Common myeloid progenitor, CD34-positive (primary cell): ENCODE measurements at regions not wholly inside any gene's neighbourhood (a gene's known extent, or its start where the extent isn't known, plus 50 kb on each side); places are given as distances from the start of the nearest gene placed in this dataset.
A peak's percentile ranks its signal among the peaks of the same experiment; 100 is the strongest.

ENCODE experiments used
- CTCF ChIA-PET: fragments of 350-600 bp; sonication (Branson Sonifier 250); formaldehyde crosslinking; loops from one replicate; lab custom pipeline; 2021; ENCODE audit warnings: antibody characterized with exemption; lab: Charles Lee
- POLR2A ChIA-PET: fragments of 350-600 bp; sonication (Branson Sonifier 250); formaldehyde crosslinking; loops from one replicate; lab custom pipeline; 2021; ENCODE audit warnings: antibody characterized with exemption; lab: Charles Lee
- DNase-seq, 3 donors: peaks; one replicate each; pipeline versions ENCODE4 v3.0.0 to v3.0.0-alpha.2; 2013
- H3K27ac ChIP-seq, 2 experiments: 1 replicate in 1 of 2; 2 replicates in 1 of 2; pipeline ENCODE4 v1.7.0; 2013; ENCODE audit warnings: inconsistent platforms in 2 of 2, low read length in 2 of 2, mild to moderate bottlenecking in 2 of 2, low read depth in 1 of 2, moderate library complexity in 1 of 2; ENCODE audit not compliant: severe bottlenecking in 2 of 2, insufficient read depth in 1 of 2, poor library complexity in 1 of 2
- H3K27me3 ChIP-seq, 5 experiments: replicated peaks in 2 of 5; 1 replicate in 3 of 5; 2 replicates in 2 of 5; pipeline versions ENCODE4 v1.6.1 to v1.7.0; 2013; ENCODE audit warnings: low read length in 4 of 5, mild to moderate bottlenecking in 2 of 5, moderate library complexity in 2 of 5, inconsistent platforms in 1 of 5; ENCODE audit not compliant: insufficient read depth in 5 of 5, control insufficient read depth in 4 of 5
- H3K36me3 ChIP-seq, 4 experiments: 1 replicate in 2 of 4; 2 replicates in 2 of 4; pipeline versions ENCODE4 v1.6.1 to v1.7.0; 2013; ENCODE audit warnings: low read length in 3 of 4, control low read depth in 1 of 4, mild to moderate bottlenecking in 1 of 4; ENCODE audit not compliant: control insufficient read depth in 4 of 4, insufficient read depth in 4 of 4
- H3K4me1 ChIP-seq, 4 experiments: 1 replicate in 3 of 4; 2 replicates in 1 of 4; pipeline versions ENCODE4 v1.6.1 to v1.7.1; 2013; ENCODE audit warnings: low read length in 3 of 4, mild to moderate bottlenecking in 3 of 4, control low read depth in 1 of 4, inconsistent platforms in 1 of 4, moderate library complexity in 1 of 4; ENCODE audit not compliant: control insufficient read depth in 4 of 4, insufficient read depth in 4 of 4; ENCODE audit errors: control extremely low read depth in 1 of 4
- H3K4me3 ChIP-seq, 7 experiments: 1 replicate in 4 of 7; 2 replicates in 3 of 7; pipeline versions ENCODE4 v1.5.1 to v1.7.0; 2013; ENCODE audit warnings: mild to moderate bottlenecking in 7 of 7, low read length in 6 of 7, moderate library complexity in 6 of 7, inconsistent platforms in 2 of 7, low read depth in 2 of 7, control low read depth in 1 of 7; ENCODE audit not compliant: insufficient read depth in 4 of 7, control insufficient read depth in 1 of 7; ENCODE audit errors: extremely low read depth in 1 of 7
- H3K9me3 ChIP-seq, 5 experiments: 1 replicate in 4 of 5; 2 replicates in 1 of 5; pipeline versions ENCODE4 v1.6.1 to v1.7.1; 2013; ENCODE audit warnings: low read length in 4 of 5, mild to moderate bottlenecking in 2 of 5, inconsistent platforms in 1 of 5, low read depth in 1 of 5, moderate library complexity in 1 of 5; ENCODE audit not compliant: control insufficient read depth in 4 of 5, insufficient read depth in 2 of 5; ENCODE audit errors: control extremely low read depth in 1 of 5
- WGBS: methylation state at CpG from one replicate; pipeline ENCODE4 v1.1.5; 2013; ENCODE audit not compliant: insufficient coverage; 5-methylcytosine and 5-hydroxymethylcytosine counted together

DNA sequence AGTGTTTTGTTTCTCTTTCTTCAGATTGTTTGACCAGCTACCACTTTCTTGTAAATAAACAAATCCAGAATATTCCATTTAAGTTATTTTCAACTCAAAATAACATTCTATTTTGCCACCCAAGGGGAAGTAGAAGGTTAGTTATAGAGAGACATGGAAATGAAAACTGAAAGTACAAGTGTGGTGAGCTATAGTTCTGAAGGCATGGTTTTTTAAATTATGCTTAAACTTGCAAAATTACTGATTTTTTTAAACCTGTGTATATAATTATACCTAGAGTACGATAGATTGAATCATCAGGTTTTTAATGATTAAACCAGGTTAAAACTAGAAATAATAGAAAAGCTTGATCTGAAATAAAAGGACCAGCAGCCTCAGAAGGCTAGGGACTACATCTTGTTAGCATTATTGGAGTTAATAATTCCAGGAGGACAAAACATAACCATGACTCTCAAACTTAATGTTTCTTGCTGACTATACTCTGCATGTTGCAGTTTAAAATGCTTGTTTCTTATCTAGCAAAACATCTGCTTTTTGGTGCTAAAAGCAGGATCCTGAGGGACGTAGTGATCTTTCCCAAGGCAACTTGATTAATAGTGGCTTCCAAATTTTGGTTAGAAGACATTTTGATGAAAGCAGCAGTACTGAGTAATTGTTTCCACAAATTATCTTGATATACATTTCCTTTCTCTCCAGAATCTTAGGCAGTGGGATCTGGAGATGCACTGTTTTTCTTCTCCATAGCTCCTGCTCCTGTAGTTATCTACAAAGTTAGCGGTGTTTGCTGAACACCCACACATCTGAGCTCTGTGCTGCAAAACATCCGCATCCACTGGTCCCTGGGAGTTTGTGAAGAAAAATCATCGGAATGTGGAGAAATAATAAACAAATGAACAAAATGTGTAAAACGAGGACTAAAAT, 327.2 kb upstream of the PKDCC start:
- Histone ChIP-seq H3K36me3 (no peaks in the 10 kb centered on the region), H3K9me3 (no peaks in the 10 kb centered on the region), H3K4me1 (peaks cover 2 to 21% (median 12%) of the 10 kb centered on the region in 4 experiments), H3K27ac (peak overlapping the region; percentile 36 to 52), H3K4me3 (peak overlapping the region in 5 of 7 experiments; percentile 13 to 65 (median 27)), H3K27me3 (no peaks in the 10 kb centered on the region)
- CTCF ChIA-PET, result interaction anchor here (0.7 to 1.7 kb wide), 2 partner anchors 9 to 22 kb away, joined by 3 to 6 read pairs; no protein-coding TSS in a partner anchor
- 100% methylated on average over 2 of the region's 6 CpGs for WGBS
- POLR2A ChIA-PET, result no interaction called here
- peak in 2 of 3 donors; percentile 46 to 59 for DNase-seq

DNA sequence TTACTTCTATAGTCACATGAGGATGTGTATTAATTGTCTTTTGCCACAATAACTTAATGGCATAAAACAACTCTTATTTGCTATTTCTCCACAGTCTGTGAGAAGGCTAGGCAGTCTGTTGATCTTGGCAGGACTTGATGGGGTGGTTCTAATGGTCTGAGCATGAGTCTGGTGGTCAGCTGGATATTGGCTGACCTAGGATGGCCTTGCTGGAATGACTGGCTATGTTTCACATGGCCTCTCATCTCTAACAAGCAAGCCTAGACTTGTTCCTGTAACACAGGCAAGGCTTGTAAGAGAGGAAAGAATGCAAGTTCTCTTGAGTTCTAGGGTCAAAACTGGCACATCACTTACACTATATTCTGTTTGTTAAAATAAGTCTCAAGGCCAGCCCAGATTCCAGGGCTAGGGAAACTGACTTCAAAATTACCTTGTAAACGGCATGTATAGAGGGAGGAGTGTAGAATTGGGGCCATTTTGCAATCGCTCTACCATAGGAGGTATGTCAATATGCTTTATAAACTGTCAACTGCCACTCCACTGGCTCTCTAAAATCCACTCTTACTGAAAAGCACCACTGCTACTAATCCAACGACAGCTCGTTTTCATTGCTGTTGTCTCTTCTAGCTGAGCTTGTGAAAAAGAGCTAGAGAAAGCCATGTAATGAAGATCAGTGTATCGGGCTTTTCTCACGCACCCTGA, 325.0 kb upstream of the PKDCC start:
- ChIA-PET POLR2A (no interaction called here), CTCF (no interaction called here)
- peaks cover 2 to 16% (median 11%) of the 10 kb centered on the region in 4 experiments for H3K4me1 ChIP-seq
- no peaks in the 10 kb centered on the region for H3K27me3 ChIP-seq
- no peak overlapping the region for H3K4me3 ChIP-seq
- no peak for DNase-seq
- no peaks in the 10 kb centered on the region for H3K9me3 ChIP-seq
- WGBS, result 100% methylated on average over 2 of the region's 6 CpGs
- no peak overlapping the region for H3K27ac ChIP-seq
- H3K36me3 ChIP-seq, result no peaks in the 10 kb centered on the region

DNA sequence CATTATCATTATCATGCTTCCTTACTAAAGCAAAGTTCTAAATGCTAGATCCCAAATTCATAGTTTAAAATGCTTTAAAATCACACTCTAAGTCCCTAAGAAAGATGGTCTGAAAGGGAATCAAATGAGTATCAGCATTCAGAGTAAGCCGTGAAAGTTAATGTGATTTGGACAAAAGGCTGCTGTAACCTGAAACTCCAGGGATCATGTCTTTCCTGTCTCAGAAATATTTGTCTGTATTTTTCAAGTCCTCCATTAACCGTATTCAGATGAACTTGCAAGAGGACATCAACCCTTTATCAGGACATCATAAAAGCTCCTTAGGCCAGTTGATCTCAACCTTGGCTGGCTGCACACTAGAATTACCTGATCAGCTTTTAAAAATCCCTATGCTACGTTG, 324.3 kb upstream of the PKDCC start:
- no peaks in the 10 kb centered on the region for H3K27me3 ChIP-seq
- CTCF ChIA-PET, result no interaction called here
- no peak overlapping the region for H3K27ac ChIP-seq
- no peaks in the 10 kb centered on the region for H3K36me3 ChIP-seq
- H3K4me3 ChIP-seq, result no peak overlapping the region
- WGBS, result 88% methylated on average over 3 of the region's 3 CpGs
- H3K9me3 ChIP-seq, result no peaks in the 10 kb centered on the region
- POLR2A ChIA-PET, result interaction anchor here (0.5 kb wide), 1 partner anchor 518 kb away, joined by 3 read pairs; no protein-coding TSS in a partner anchor
- DNase-seq, result no peak
- H3K4me1 ChIP-seq, result peaks cover 2 to 16% (median 10%) of the 10 kb centered on the region in 4 experiments

DNA sequence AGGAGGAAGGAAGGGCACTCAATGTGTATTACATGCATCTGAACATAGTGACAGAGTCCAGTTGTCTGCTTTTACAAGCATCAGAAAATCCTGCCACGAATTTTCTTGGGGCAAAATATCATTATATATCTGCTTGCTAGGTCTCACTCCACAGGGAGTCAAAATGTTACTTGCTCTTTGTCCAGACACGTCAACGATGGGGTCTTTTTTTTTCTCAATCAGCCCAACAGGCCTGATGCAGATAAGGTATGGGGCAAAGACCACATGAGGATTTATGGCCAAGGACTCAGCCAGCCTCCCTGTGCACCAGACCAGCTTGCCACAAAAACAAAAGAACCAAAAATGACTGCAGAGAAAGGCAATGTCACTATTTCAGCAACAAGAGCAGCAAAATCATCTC, 323.4 kb upstream of the PKDCC start:
- Histone ChIP-seq H3K4me3 (no peak overlapping the region), H3K9me3 (no peaks in the 10 kb centered on the region), H3K27ac (no peak overlapping the region), H3K36me3 (no peaks in the 10 kb centered on the region), H3K27me3 (no peaks in the 10 kb centered on the region), H3K4me1 (peaks cover 2 to 16% (median 6%) of the 10 kb centered on the region in 4 experiments)
- peak in 1 of 3 donors; percentile 17 for DNase-seq
- CTCF ChIA-PET, result no interaction called here
- WGBS, result 40% methylated on average over 1 of the region's 3 CpGs
- POLR2A ChIA-PET, result no interaction called here

DNA sequence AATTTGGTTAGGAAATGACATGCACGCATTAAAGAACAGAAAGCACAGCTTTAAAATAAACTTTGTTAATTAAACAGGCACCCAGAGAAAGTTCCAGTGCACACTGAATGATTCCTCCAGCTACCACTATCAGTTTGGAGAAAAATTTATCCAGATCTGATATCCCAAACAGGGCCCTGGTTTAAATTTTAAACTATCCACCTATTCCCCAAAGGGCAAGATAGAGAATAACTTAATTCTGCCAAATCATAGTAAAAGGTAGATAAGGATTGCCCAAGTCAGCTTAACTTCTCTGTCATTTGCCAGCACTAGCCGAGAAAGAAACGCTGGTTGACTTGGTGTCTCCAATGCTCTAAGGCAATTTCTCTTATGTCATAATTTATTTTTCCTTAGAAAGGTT, 321.9 kb upstream of the PKDCC start:
- Histone ChIP-seq H3K27ac (no peak overlapping the region), H3K36me3 (no peaks in the 10 kb centered on the region), H3K4me3 (no peak overlapping the region), H3K27me3 (no peaks in the 10 kb centered on the region), H3K9me3 (no peaks in the 10 kb centered on the region), H3K4me1 (peaks cover 0 to 9% (median under 1%) of the 10 kb centered on the region in 4 experiments)
- CTCF ChIA-PET, result interaction anchor here (0.9 kb wide), 1 partner anchor 14 kb away, joined by 3 read pairs; no protein-coding TSS in a partner anchor
- POLR2A ChIA-PET, result no interaction called here
- 100% methylated on average over 1 of the region's 3 CpGs for WGBS
- DNase-seq, result no peak

DNA sequence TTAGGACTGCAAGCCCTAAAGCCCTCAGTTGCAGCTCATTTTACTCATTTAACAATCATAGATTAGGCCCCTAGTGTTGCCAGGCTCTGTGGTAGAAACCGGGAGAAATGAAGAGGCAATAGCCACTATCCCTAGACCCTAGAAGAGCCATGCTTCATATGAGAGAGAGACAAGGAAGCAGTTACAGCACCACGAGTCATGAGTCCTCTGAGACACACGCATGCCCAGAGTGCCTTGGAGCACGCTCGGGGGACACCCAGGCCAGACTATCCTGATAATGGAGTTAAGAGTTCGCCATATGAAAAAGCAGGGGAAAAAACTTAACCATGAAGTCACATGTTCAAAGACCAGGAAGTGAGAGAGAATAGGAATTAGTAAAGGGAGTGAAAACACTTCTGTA, 321.5 kb upstream of the PKDCC start:
- Histone ChIP-seq H3K9me3 (no peaks in the 10 kb centered on the region), H3K4me3 (no peak overlapping the region), H3K36me3 (no peaks in the 10 kb centered on the region), H3K4me1 (peaks cover 0 to 6% (median 0%) of the 10 kb centered on the region in 4 experiments), H3K27ac (no peak overlapping the region), H3K27me3 (no peaks in the 10 kb centered on the region)
- WGBS, result 100% methylated on average over 3 of the region's 6 CpGs
- ChIA-PET CTCF (interaction anchor here (1.8 kb wide), 1 partner anchor 13 kb away, joined by 4 read pairs; no protein-coding TSS in a partner anchor), POLR2A (no interaction called here)
- DNase-seq, result no peak
